Endothelial cell of umbilical vein (primary cell): ENCODE measurements at regions not wholly inside any gene's neighbourhood (a gene's known extent, or its start where the extent isn't known, plus 50 kb on each side); places are given as distances from the start of the nearest gene placed in this dataset.

Experiments
- BruUV-seq: library from RNA; stranded (reverse); fragments of 400-500 nt; replicated peaks from 2 replicates; lab custom pipeline; 2021; lab: Mats Ljungman, UMichigan
- CTCF ChIA-PET: fragments of 300-600, 350-600 bp; sonication (Branson Sonifier 250); formaldehyde crosslinking; loops from one replicate; lab custom pipeline; 2021; ENCODE audit warnings: antibody characterized with exemption, inconsistent platforms; lab: Charles Lee
- POLR2A ChIA-PET: fragments of 300-600, 350-600 bp; sonication (Branson Sonifier 250); formaldehyde crosslinking; loops from one replicate; lab custom pipeline; 2021; ENCODE audit warnings: antibody characterized with exemption, inconsistent platforms; lab: Charles Lee
- DNase-seq: peaks from one replicate; pipeline ENCODE4 v3.0.0-alpha.2; 2011; ENCODE audit warnings: low read depth, low spot score
- FAIRE-seq: peaks from 2 replicates; lab custom pipeline; 2011; peaks lifted over from hg19 to GRCh38; lab: Jason Lieb, UNC
- H2AFZ ChIP-seq: 2 replicates; pipeline ENCODE4 v1.6.0; 2012; ENCODE audit warnings: low read depth, low read length, control low read depth, inconsistent platforms
- H3K27ac ChIP-seq: 2 replicates; pipeline ENCODE4 v1.5.1; 2011; ENCODE audit warnings: low read depth, mild to moderate bottlenecking, control low read depth, low read length, moderate library complexity; ENCODE audit not compliant: insufficient read depth
- H3K27me3 ChIP-seq, 2 experiments: 2 replicates each; pipeline versions ENCODE4 v1.6.0 to v1.6.1; 2011; ENCODE audit warnings: low read length in 2 of 2, mixed read lengths in 1 of 2; ENCODE audit not compliant: control insufficient read depth in 2 of 2, insufficient read depth in 2 of 2
- H3K36me3 ChIP-seq, 2 experiments: 2 replicates in 1 of 2; 3 replicates in 1 of 2; pipeline ENCODE4 v1.5.1; 2011; ENCODE audit warnings: low read length in 2 of 2, mild to moderate bottlenecking in 1 of 2, moderate library complexity in 1 of 2; ENCODE audit not compliant: control insufficient read depth in 2 of 2, insufficient read depth in 2 of 2; ENCODE audit errors: extremely low read depth in 1 of 2
- H3K4me1 ChIP-seq: 3 replicates; pipeline ENCODE4 v1.5.1; 2011; ENCODE audit warnings: mild to moderate bottlenecking, low read length; ENCODE audit not compliant: control insufficient read depth, insufficient read depth; ENCODE audit errors: extremely low read depth
- H3K4me2 ChIP-seq: 2 replicates; pipeline ENCODE4 v1.6.1; 2011; ENCODE audit warnings: low read length, control low read depth, mixed read lengths; ENCODE audit not compliant: insufficient read depth
- H3K4me3 ChIP-seq, 3 experiments: fragments of 200-600 bp in 1 of 3; sonication (generic), shearing (Covaris generic) in 1 of 3; replicated peaks in 1 of 3; 2 replicates each; pipeline ENCODE4 v1.5.1; 2011 to 2016; ENCODE audit warnings: control low read depth in 3 of 3, low read length in 3 of 3, mild to moderate bottlenecking in 2 of 3, inconsistent platforms in 1 of 3, low read depth in 1 of 3, moderate library complexity in 1 of 3; ENCODE audit not compliant: insufficient read depth in 1 of 3
- H3K79me2 ChIP-seq: 2 replicates; pipeline ENCODE4 v1.6.0; 2012; ENCODE audit warnings: low read length, inconsistent platforms; ENCODE audit not compliant: control insufficient read depth, insufficient read depth
- H3K9ac ChIP-seq: replicated peaks from 2 replicates; pipeline ENCODE3; 2011; ENCODE audit warnings: low read length, control low read depth; ENCODE audit not compliant: insufficient read depth; ENCODE audit errors: extremely low read depth
- H3K9me1 ChIP-seq: replicated peaks from 3 replicates; pipeline ENCODE4 v1.6.0; 2011; ENCODE audit warnings: mild to moderate bottlenecking, low read length; ENCODE audit not compliant: control insufficient read depth, insufficient read depth; ENCODE audit errors: extremely low read depth
- H3K9me3 ChIP-seq: replicated peaks from 2 replicates; pipeline ENCODE4 v1.5.1; 2012; ENCODE audit warnings: low read length, inconsistent platforms; ENCODE audit not compliant: control insufficient read depth, insufficient read depth
- H4K20me1 ChIP-seq: replicated peaks from 2 replicates; pipeline ENCODE3; 2011; ENCODE audit warnings: mild to moderate bottlenecking, low read length; ENCODE audit not compliant: control insufficient read depth, insufficient read depth; ENCODE audit errors: extremely low read depth
- EZH2 ChIP-seq: IDR thresholded peaks from 2 replicates; pipeline ENCODE4 v1.6.1; 2012; ENCODE audit warnings: borderline replicate concordance, low read depth, mild to moderate bottlenecking, moderate library complexity, low read length, inconsistent platforms; ENCODE audit not compliant: severe bottlenecking
- FOS ChIP-seq: IDR thresholded peaks from 2 replicates; pipeline ENCODE4 v1.6.1; 2011; ENCODE audit warnings: mild to moderate bottlenecking, low read length, moderate library complexity, borderline replicate concordance; ENCODE audit not compliant: insufficient read depth
- GATA2 ChIP-seq: IDR thresholded peaks from 2 replicates; pipeline ENCODE4 v1.7.0; 2011; ENCODE audit warnings: low read depth, mild to moderate bottlenecking, moderate library complexity, mixed read lengths, low read length; ENCODE audit not compliant: insufficient read length, insufficient read depth
- JUN ChIP-seq: IDR thresholded peaks from 2 replicates; pipeline ENCODE4 v1.6.1; 2011; ENCODE audit warnings: borderline replicate concordance, low read depth; ENCODE audit not compliant: insufficient read length, insufficient read depth
- MYC ChIP-seq: IDR thresholded peaks from one replicate; pipeline ENCODE4 v1.6.1; 2011; ENCODE audit warnings: mild to moderate bottlenecking, low read depth, low read length
- POLR2A ChIP-seq: IDR thresholded peaks from 2 replicates; pipeline ENCODE4 v1.6.1; 2012; ENCODE audit warnings: low read depth, mild to moderate bottlenecking, control low read depth, low read length
- POLR2AphosphoS5 ChIP-seq: IDR thresholded peaks from 2 replicates; pipeline ENCODE4 v1.6.1; 2012; ENCODE audit warnings: low read depth, mild to moderate bottlenecking, control low read depth, low read length, moderate library complexity; ENCODE audit not compliant: insufficient read depth
- dilution Hi-C: fragments of 300-500 bp; cut with MboI; formaldehyde crosslinking; loops from one replicate; pipeline ENCODE4 v1.15.0; 2019; ENCODE audit warnings: low sequenced_read_pairs; ENCODE audit not compliant: extremely low pct_ligation_motif_present
- intact Hi-C: fragments of 100-400 bp; cut with micrococcal nuclease; formaldehyde crosslinking; loops from one replicate; pipeline ENCODE4 v1.10.0; 2022
- TF ChIP-seq, protein P1 (sequence below): IDR thresholded peaks from 2 replicates; pipeline ENCODE4 v1.6.1; 2011; ENCODE audit not compliant: insufficient read depth, insufficient read length
- TF ChIP-seq, protein P2 (sequence below), 2 donors: IDR thresholded peaks; 1 replicate in 1 of 2; 2 replicates in 1 of 2; pipeline ENCODE4 v1.5.1; 2011; ENCODE audit warnings: low read length in 2 of 2, mild to moderate bottlenecking in 2 of 2, moderate library complexity in 2 of 2, control low read depth in 1 of 2, inconsistent platforms in 1 of 2, low read depth in 1 of 2; ENCODE audit not compliant: insufficient read depth in 1 of 2; ENCODE audit errors: extremely low read depth in 1 of 2

DNA sequence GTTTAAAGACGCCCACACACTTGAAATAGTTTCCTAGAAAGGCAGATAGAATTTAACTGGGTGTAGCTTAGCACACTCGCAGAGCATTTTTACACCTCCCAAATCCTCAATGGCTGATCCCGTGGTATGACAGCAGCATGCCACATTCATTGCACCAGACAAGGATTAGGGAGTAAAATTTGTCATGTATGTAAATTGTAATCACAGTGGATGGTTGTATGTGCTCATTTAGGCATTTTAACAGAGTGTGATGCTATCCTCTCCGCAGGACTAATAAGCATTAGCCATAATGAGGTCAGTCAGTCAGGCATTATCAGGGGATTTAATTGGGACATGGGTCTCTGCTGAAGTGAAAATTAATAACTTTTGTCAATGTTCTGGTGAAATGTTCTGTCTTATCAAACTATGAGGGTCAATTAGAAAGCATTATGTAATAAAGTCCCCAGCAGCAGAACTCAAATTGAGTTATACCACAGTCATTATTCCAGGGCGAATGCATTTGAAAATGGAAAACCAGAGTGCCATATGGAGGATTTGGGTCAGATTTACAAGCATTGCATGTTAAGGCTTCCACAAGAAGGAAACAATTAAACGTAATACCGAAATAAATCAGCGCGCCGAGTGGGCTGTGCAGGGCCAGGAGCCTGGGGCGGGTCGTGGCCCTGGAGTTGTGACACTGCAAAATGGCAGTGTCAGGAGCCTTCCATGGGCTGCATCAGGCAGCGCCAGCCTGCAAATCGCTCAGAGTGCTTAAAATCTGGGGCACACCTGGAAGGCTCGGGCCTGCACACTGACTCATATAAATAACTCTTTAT is 602.2 kb downstream of the BNC2 start:
- intact Hi-C loops = loop anchor here (10.0 kb wide), 1 partner anchor 457 kb away; no protein-coding TSS in a partner anchor
- POLR2A ChIA-PET = no interaction called here
- H4K20me1 ChIP-seq = no peaks in the 10 kb centered on the region
- no peaks in the 10 kb centered on the region for H3K79me2 ChIP-seq
- FAIRE-seq (no peak), DNase-seq (no peak)
- H2AFZ ChIP-seq = peak overlapping the region; percentile 81
- no peak overlapping the region for H3K4me3 ChIP-seq
- H3K9me3 ChIP-seq = no peaks in the 10 kb centered on the region
- no peak overlapping the region for H3K27ac ChIP-seq
- H3K36me3 ChIP-seq = no peaks in the 10 kb centered on the region
- no TSS peak for BruUV-seq
- H3K9ac ChIP-seq = no peak overlapping the region
- CTCF ChIA-PET = interaction anchor here (1.0 to 2.8 kb wide), 6 partner anchors 10 to 458 kb away, joined by 3 to 15 read pairs (median 4); no protein-coding TSS in a partner anchor
- H3K4me1 ChIP-seq = no peaks in the 10 kb centered on the region
- TF ChIP-seq, protein P1, sequence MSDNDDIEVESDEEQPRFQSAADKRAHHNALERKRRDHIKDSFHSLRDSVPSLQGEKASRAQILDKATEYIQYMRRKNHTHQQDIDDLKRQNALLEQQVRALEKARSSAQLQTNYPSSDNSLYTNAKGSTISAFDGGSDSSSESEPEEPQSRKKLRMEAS = no peak
- TF ChIP-seq POLR2AphosphoS5 (no peak), EZH2 (no peak), JUN (no peak), POLR2A (no peak), FOS (no peak), GATA2 (no peak), MYC (no peak)
- TF ChIP-seq, protein P2, sequence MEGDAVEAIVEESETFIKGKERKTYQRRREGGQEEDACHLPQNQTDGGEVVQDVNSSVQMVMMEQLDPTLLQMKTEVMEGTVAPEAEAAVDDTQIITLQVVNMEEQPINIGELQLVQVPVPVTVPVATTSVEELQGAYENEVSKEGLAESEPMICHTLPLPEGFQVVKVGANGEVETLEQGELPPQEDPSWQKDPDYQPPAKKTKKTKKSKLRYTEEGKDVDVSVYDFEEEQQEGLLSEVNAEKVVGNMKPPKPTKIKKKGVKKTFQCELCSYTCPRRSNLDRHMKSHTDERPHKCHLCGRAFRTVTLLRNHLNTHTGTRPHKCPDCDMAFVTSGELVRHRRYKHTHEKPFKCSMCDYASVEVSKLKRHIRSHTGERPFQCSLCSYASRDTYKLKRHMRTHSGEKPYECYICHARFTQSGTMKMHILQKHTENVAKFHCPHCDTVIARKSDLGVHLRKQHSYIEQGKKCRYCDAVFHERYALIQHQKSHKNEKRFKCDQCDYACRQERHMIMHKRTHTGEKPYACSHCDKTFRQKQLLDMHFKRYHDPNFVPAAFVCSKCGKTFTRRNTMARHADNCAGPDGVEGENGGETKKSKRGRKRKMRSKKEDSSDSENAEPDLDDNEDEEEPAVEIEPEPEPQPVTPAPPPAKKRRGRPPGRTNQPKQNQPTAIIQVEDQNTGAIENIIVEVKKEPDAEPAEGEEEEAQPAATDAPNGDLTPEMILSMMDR (IDR thresholded peaks at IDR 0.05; ENCODE audit: extremely low read depth in 1 of 2, insufficient read depth in 1 of 2, low read depth in 1 of 2, low read length in 2 of 2) = no peak
- H3K27me3 ChIP-seq = no peaks in the 10 kb centered on the region
- peak overlapping the region; percentile 23 for H3K4me2 ChIP-seq
- H3K9me1 ChIP-seq = no peaks in the 10 kb centered on the region
- dilution Hi-C loops = no loop called here
